Esophagus muscularis mucosa (tissue), 4 donors: ENCODE measurements at regions not wholly inside any gene's neighbourhood (a gene's known extent, or its start where the extent isn't known, plus 50 kb on each side); places are given as distances from the start of the nearest gene placed in this dataset.

Source experiments
- DNase-seq: peaks from one replicate; pipeline ENCODE4 v3.0.0-alpha.2; 2017; ENCODE audit errors: extremely low spot score
- H3K27ac ChIP-seq, 4 donors: fragments of 200-600 bp; sonication (generic); replicated peaks in 1 of 4; 1 replicate in 3 of 4; 2 replicates in 1 of 4; pipeline ENCODE4 v1.5.1; 2016 to 2019; ENCODE audit warnings: mild to moderate bottlenecking in 1 of 4
- H3K27me3 ChIP-seq, 4 donors: fragments of 200-600 bp; sonication (generic); one replicate each; pipeline versions ENCODE4 v1.5.1 to v1.6.0; 2016 to 2019
- H3K36me3 ChIP-seq, 4 donors: fragments of 200-600 bp; sonication (generic); one replicate each; pipeline ENCODE4 v1.5.1; 2016 to 2019
- H3K4me1 ChIP-seq, 4 donors: fragments of 200-600 bp; sonication (generic); one replicate each; pipeline ENCODE4 v1.5.1; 2016 to 2019
- H3K4me3 ChIP-seq, 4 donors: fragments of 200-600 bp; sonication (generic); 1 replicate in 2 of 4; 2 replicates in 2 of 4; pipeline ENCODE4 v1.5.1; 2016 to 2019; ENCODE audit warnings: mild to moderate bottlenecking in 4 of 4, moderate library complexity in 1 of 4
- H3K9me3 ChIP-seq, 4 donors: fragments of 200-600 bp; sonication (generic); 1 replicate in 3 of 4; 2 replicates in 1 of 4; pipeline ENCODE4 v1.5.1; 2016 to 2019
- CTCF ChIP-seq, 3 experiments: fragments of 200-600 bp in 2 of 3; fragments of 450-650 bp in 1 of 3; sonication (generic) in 2 of 3; IDR thresholded peaks; one replicate each; pipeline ENCODE4 v1.5.1; 2017 to 2019; ENCODE audit warnings: antibody characterized with exemption in 3 of 3, mild to moderate bottlenecking in 2 of 3, moderate library complexity in 1 of 3
- EP300 ChIP-seq: sonication (generic); formaldehyde crosslinking; IDR thresholded peaks from one replicate; pipeline ENCODE4 v1.6.1; 2017; ENCODE audit warnings: antibody characterized with exemption
- POLR2A ChIP-seq: fragments of 450-650 bp; IDR thresholded peaks from one replicate; pipeline ENCODE4 v1.6.1; 2017; ENCODE audit warnings: antibody characterized with exemption, moderate library complexity, mild to moderate bottlenecking, low read depth
- POLR2AphosphoS5 ChIP-seq, 2 donors: sonication (generic); formaldehyde crosslinking; IDR thresholded peaks; one replicate each; pipeline ENCODE4 v1.6.1; 2017; ENCODE audit warnings: antibody characterized with exemption in 2 of 2
- WGBS: methylation state at CpG from one replicate; pipeline ENCODE4 v1.1.5; 2018; 5-methylcytosine and 5-hydroxymethylcytosine counted together
- intact Hi-C: fragments of 100-400 bp; cut with DNase I; formaldehyde crosslinking; loops from one replicate; pipeline ENCODE4 v1.15.1; 2023

DNA sequence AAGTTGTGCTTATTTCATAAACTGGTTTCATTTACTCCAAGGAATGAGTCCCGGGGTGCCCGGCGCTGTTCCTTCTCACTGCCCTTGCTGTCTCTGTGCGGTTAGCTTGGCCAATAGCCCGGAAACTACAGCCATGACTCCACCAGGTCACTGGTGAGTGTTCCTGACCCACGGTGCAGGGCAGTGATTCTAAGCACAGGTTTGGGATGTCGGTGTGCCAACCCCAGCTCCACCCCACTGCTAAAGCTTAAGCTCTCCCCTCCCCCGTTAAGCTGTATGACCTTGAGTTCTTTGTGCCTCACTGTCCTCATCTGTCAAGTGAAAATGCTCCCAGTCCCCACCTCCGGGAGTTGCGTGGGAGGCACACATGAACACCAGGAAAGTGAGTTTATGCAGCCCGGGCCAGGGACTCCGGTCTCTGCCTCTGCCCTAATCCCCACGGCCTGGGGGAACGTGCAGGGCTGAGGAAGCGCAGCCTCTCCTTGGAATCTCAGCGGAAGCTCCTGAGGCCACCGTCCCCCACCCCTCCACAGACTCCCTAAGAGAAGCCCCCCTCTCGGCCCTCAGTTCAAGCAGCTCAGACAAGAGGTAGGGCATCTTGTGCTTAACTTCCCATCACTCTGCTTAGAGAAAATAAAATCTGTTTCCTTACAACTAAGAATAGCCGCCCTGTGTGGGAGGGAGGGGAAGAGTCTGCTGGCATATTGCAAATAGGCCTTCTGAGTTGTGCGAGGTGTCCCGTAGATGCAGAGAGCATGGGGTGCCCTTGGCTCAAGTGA, 92.0 kb upstream of the RAI14 start:
- H3K9me3 ChIP-seq = no peaks in the 10 kb centered on the region
- peak overlapping the region in 1 of 4 donors; percentile 3 for H3K4me3 ChIP-seq
- H3K27me3 ChIP-seq = no peaks in the 10 kb centered on the region
- peak in 1 of 2 donors; percentile 6 for TF ChIP-seq POLR2AphosphoS5 (IDR thresholded peaks at IDR 0.05)
- no peak for TF ChIP-seq CTCF (IDR thresholded peaks at IDR 0.05)
- H3K36me3 ChIP-seq = no peaks in the 10 kb centered on the region
- peak overlapping the region in 3 of 4 donors; percentile 40 to 63 (median 60) for H3K27ac ChIP-seq
- intact Hi-C loops = no loop called here
- peaks cover 7 to 17% (median 15%) of the 10 kb centered on the region in 4 donors for H3K4me1 ChIP-seq
- 45% methylated on average over 19 of the region's 21 CpGs for WGBS
- DNase-seq = no peak

DNA sequence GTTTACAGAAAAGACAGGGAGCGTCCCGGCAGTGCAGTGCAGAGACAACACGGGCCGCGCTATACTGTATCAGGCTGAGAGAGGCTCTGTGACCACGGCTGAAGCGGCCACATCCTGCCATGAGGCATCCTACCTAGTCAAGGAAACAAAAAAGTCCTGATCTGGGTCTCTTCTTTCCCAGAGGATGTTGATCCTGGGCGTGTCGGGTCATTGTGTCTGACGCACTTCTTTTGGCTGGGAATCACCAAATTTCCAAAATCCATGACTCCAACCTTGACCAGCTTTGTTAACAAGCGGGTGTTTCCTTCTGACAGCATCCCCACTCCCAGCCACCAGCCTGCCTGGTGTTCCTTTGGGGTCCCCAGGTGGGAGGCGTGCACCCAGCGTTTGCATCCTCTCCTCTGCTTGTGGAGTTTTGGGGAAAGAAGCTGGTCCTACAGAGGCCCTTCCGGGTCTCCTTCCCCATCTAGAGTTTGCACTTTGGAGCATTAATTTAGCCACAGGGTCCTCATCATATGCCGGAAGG, 91.4 kb upstream of the RAI14 start:
- H3K4me1 ChIP-seq = peaks cover 7 to 17% (median 15%) of the 10 kb centered on the region in 4 donors
- no peak overlapping the region for H3K4me3 ChIP-seq
- no peak for DNase-seq
- intact Hi-C loops = no loop called here
- H3K36me3 ChIP-seq = no peaks in the 10 kb centered on the region
- no peak for TF ChIP-seq POLR2A
- peak; percentile 13 to 30 for TF ChIP-seq POLR2AphosphoS5 (IDR thresholded peaks at IDR 0.05)
- H3K9me3 ChIP-seq = no peaks in the 10 kb centered on the region
- H3K27me3 ChIP-seq = no peaks in the 10 kb centered on the region
- 75% methylated on average over 15 of the region's 15 CpGs for WGBS
- peak overlapping the region in 3 of 4 donors; percentile 40 to 63 (median 60) for H3K27ac ChIP-seq

DNA sequence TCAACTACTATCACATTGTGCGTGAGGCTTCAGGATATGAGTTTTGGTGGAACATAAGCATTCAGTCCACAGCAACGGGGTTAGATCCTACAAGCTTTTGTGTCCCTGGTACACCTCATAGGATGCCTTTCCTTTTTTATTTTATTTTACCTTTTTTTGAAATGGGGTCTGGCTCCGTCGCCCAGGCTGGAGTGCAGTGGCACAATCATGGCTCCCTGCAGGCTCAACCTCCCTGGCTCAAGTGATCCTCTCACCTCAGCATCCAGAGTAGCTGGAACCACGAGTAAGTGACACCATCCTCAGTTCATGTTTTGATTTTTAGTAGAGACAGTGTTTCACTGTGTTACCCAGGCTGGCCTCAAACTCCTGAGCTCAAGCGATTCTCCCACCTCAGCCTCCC, 86.0 kb upstream of the RAI14 start:
- H3K9me3 ChIP-seq = no peaks in the 10 kb centered on the region
- no peak for DNase-seq
- H3K4me3 ChIP-seq = no peak overlapping the region
- TF ChIP-seq POLR2A (no peak), POLR2AphosphoS5 (IDR thresholded peaks at IDR 0.05) (no peak), EP300 (no peak), CTCF (IDR thresholded peaks at IDR 0.05) (no peak)
- peaks cover 0 to 11% (median 6%) of the 10 kb centered on the region in 4 donors for H3K4me1 ChIP-seq
- WGBS = 92% methylated on average over 6 of the region's 6 CpGs
- intact Hi-C loops = no loop called here
- no peaks in the 10 kb centered on the region for H3K36me3 ChIP-seq
- H3K27me3 ChIP-seq = no peaks in the 10 kb centered on the region
- H3K27ac ChIP-seq = no peak overlapping the region

DNA sequence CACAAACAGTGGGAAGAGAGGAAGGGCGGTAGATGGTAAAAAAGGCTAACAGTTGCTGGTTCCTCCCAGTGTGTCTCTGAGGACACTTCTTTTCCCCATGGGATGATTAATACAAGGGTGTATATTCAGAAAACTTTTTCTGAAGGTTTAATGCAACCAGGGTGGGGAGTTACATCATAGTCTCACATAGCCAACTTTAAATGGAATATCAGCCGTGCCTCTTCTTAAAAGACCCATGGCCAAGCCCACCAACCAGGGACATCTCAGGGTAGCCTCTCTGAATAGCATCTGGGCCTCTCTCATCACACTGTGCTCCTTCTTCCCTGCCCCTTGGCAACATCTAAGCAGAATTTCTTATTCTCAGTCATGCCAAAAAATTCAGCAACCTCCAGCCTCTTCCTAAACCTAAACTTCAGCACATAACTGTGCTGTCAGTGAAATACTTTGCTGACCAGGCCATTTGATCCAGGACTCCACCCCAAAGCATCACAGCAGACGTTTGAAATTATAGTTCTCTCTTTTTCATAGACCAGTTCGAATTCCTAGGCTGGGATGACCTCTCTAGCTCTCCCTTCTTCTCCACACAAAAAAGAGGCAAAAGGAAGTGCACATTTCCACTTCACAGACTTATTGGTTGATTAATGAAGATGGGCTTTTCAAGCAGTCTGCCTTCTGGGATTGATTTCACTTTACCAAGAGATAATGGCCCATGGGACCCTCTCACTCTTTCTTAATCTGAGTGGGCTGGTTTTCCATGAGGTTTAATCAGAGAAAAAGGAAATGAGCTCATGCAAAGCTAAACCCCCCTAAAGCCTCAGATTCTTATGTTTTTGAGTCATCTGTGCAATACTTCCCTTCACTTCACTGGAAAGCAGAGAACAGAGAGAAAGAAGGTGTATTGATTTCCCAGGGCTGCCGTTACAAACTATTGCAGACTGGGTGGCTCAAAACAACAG, 85.1 kb upstream of the RAI14 start:
- no peaks in the 10 kb centered on the region for H3K9me3 ChIP-seq
- DNase-seq = no peak
- no peak overlapping the region for H3K27ac ChIP-seq
- no peak for TF ChIP-seq POLR2A
- no peak for TF ChIP-seq EP300
- TF ChIP-seq CTCF (IDR thresholded peaks at IDR 0.05) = no peak
- TF ChIP-seq POLR2AphosphoS5 (IDR thresholded peaks at IDR 0.05) = no peak
- no peak overlapping the region for H3K4me3 ChIP-seq
- WGBS = 60% methylated on average over 5 of the region's 5 CpGs
- H3K36me3 ChIP-seq = no peaks in the 10 kb centered on the region
- peaks cover 0 to 11% (median 6%) of the 10 kb centered on the region in 4 donors for H3K4me1 ChIP-seq
- intact Hi-C loops = no loop called here
- H3K27me3 ChIP-seq = no peaks in the 10 kb centered on the region

DNA sequence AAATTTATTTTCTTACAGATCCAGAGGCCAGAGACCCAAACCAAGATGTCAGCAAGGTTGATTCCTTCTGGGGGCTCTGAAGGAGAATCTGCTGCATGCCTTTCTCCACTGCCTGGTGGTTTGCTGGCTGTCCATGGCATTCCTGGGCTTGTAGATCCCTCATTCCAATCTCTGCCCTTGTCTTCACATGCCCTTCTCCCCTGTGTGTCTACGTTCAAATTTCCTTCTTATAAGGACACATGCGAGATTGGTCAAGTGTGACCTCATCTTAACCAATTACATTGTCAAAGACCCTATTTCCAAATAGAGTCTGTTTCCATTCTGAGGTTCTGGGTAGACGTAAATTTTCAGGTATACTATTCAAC, 84.5 kb upstream of the RAI14 start:
- H3K9me3 ChIP-seq = no peaks in the 10 kb centered on the region
- no peak overlapping the region for H3K27ac ChIP-seq
- no peaks in the 10 kb centered on the region for H3K27me3 ChIP-seq
- no peaks in the 10 kb centered on the region for H3K36me3 ChIP-seq
- H3K4me1 ChIP-seq = peaks cover 0 to 11% (median 6%) of the 10 kb centered on the region in 4 donors
- WGBS = 82% methylated on average over 3 of the region's 3 CpGs
- DNase-seq = no peak
- TF ChIP-seq EP300 = no peak
- TF ChIP-seq POLR2AphosphoS5 (IDR thresholded peaks at IDR 0.05) = no peak
- no peak for TF ChIP-seq POLR2A
- no peak for TF ChIP-seq CTCF (IDR thresholded peaks at IDR 0.05)
- intact Hi-C loops = no loop called here
- H3K4me3 ChIP-seq = no peak overlapping the region
